ENCODE measurements at regions not wholly inside any gene's neighbourhood (a gene's known extent, or its start where the extent isn't known, plus 50 kb on each side); places are given as distances from the start of the nearest gene placed in this dataset.
"Not testable (repeated sequence)": the region's sequence is repeated elsewhere in the genome, so short reads cannot be mapped to it uniquely, and the experiment has no call there.

DNA sequence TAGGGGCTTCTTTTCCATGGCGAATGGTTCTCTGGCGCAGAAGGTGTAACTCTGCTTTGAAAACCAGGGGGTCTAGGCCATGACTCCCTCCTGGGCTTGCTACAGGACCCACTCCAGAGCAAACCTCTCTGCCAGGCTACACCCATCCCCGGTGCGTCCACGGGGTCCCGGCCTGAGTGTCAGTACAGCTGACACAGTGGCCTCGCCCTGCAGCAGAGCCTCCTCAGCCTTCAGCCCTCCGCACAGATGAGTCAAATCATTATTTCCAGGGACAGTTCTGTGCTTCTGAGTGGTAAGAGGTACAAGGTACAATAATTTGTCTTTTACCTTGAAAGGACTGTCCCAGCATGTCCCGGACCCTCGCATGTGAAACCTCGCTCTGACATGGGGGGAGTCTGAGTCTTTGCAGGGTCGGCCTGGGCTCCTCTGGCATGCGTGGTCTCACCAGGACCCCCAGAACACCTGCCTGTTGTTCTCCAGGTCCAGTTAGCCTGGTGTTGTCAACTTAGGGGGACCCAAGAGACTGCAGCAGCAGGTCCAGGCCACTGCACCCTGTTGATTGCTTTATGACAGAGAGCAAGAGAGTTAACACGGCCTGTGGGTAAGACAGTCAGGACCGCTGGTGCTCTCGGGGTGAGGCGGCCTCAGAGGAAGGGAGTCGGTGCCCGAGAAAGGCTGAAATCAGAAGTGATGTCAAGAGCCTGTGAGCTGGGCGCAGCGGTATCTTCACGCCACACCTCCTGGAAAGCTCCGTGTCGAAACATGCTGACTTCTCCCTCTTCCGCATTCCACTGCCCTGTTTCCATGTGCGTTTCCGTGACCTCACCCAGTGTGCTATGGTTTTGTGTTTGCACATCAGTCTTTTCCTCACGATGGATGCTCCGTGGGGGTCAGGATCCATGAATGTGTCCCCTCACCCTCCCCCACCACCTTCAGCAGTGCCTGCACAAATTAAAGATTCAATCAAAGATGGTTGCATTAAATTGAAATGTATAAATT is 340.1 kb downstream of the EIPR1 start:
- POLR2A ChIA-PET, result no interaction called here
- Mint-ChIP-seq H3K9me3 (no peaks in the 10 kb centered on the region), H3K4me1 (no peaks in the 10 kb centered on the region), H3K27me3 (no peaks in the 10 kb centered on the region), H3K27ac (no peak overlapping the region), H3K36me3 (ENCODE audit: low read depth) (no peaks in the 10 kb centered on the region), H3K4me3 (no peak overlapping the region)
- no peak for DNase-seq
- CTCF ChIA-PET, result interaction anchor here (0.6 kb wide), 1 partner anchor 234 kb away, joined by 3 read pairs; no protein-coding TSS in a partner anchor

DNA sequence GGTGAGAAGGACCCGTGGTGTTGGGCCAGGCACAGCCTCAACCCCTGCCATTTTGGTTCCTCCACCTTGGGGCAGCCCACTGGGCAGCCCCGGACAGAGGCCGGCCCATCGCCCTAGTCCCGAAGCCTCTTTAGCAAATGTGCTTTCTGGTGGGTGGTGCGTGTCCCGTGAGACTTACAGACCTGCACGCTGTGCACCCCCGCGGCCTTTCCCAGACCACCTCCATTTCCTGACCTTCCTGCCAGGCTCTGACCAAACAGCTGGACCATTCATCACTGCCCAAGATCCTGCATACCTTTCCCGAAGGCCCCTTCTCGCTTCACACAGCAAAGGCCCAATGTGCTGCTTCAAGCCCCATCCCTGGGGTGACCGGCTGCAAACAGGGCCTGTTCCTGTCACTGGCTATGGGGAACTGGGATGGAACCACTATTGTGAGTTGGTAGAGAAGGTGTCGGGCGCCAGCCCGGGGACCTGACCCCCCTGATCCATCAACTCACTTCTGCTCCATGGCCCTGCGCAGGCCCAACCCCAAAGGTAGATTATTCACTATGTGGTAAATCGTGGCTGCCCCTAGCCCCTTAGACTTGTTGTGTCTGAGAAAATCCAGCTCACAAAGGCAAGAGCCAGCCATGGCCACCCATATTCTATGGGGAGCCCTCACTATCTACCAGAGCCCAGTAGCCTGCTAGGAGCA is 341.0 kb downstream of the EIPR1 start:
- Mint-ChIP-seq H3K4me1 (no peaks in the 10 kb centered on the region), H3K27ac (no peak overlapping the region), H3K4me3 (no peak overlapping the region), H3K27me3 (no peaks in the 10 kb centered on the region), H3K9me3 (no peaks in the 10 kb centered on the region), H3K36me3 (ENCODE audit: low read depth) (no peaks in the 10 kb centered on the region)
- ChIA-PET CTCF (no interaction called here), POLR2A (no interaction called here)
- DNase-seq, result no peak

DNA sequence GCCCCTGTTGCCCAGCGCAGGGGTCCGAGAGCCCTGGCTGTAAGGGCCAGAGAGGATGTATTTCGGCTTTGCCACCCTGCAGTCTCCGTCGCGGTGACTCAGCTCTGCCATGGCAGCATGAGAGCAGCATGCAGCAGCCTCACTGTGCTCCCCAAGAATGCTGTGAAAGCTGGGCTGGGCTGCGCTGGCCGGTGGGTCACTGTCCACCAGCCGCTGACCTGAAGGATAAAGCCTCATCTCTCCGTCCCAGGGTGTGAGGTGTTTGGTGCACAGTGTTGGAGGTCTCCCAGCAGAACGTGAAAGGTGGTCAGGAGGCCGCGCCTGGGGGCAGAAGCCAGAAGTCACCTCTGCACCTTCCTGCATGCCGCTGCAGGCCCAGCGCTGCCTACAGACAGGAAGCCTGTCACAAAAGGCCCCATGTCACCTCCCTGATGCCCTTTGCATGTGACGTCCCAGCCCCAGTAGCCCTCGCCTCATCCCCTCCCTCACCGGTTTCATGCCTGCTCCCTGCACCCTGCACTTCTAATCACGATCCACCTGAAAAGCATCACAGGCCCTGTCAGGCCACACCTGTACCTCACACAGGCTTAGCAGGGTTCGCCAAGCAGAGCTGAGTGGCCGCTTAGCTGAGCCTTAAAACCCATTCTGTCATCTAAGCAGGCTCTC is 342.1 kb downstream of the EIPR1 start:
- Mint-ChIP-seq H3K4me1 (no peaks in the 10 kb centered on the region), H3K4me3 (no peak overlapping the region), H3K9me3 (no peaks in the 10 kb centered on the region), H3K36me3 (ENCODE audit: low read depth) (no peaks in the 10 kb centered on the region), H3K27ac (no peak overlapping the region), H3K27me3 (no peaks in the 10 kb centered on the region)
- CTCF ChIA-PET, result no interaction called here
- DNase-seq, result no peak
- POLR2A ChIA-PET, result no interaction called here

DNA sequence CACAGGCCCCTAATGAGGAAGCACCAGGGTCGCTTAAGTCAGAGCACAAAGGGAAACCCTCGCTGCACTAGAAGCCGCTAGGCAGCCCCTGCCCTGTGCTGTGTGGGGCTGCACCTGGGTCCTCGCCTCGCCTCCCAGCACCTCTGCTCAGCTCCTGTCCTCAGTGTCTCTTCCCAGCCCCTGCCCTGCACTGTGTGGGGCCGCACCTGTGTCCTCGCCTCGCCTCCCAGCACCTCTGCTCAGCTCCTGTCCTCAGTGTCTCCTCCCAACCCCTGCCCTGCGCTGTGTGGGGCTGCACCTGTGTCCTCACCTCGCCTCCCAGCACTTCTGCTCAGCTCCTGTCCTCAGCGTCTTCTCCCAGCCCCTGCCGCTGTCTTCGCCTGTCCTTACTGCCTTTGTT is 342.8 kb downstream of the EIPR1 start:
- CTCF ChIA-PET, result no interaction called here
- no peak overlapping the region for H3K27ac Mint-ChIP-seq

DNA sequence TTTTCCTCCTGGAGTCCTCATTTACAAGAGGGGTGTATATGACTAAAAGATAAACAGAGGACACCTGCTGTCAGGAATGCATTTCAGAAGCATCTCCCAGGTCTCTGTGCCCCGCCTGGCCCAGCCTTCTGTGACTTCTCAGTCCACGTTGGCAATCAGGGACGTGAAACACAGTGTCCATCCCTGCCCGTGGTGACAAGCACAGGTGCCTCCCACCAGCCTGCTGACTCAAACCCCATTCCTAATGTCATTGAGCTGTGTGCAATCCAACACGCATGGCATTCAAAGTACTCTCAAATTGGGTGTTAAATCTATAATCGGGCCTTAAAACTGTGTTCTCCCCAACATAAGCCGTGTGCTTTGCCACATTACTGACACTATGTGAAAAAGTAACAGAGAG is 343.2 kb downstream of the EIPR1 start:
- Mint-ChIP-seq H3K27me3 (no peaks in the 10 kb centered on the region), H3K27ac (no peak overlapping the region), H3K36me3 (ENCODE audit: low read depth) (no peaks in the 10 kb centered on the region), H3K4me3 (no peak overlapping the region), H3K9me3 (no peaks in the 10 kb centered on the region), H3K4me1 (no peaks in the 10 kb centered on the region)
- DNase-seq, result no peak
- CTCF ChIA-PET, result no interaction called here
- POLR2A ChIA-PET, result no interaction called here

More for the DNA sequence above, 342.8 kb downstream of the EIPR1 start:
- no peaks in the 10 kb centered on the region for H3K36me3 Mint-ChIP-seq (ENCODE audit: low read depth)
- DNase-seq, result no peak
- no peaks in the 10 kb centered on the region for H3K27me3 Mint-ChIP-seq
- no peaks in the 10 kb centered on the region for H3K4me1 Mint-ChIP-seq
- no peak overlapping the region for H3K4me3 Mint-ChIP-seq
- H3K9me3 Mint-ChIP-seq, result no peaks in the 10 kb centered on the region
- POLR2A ChIA-PET, result no interaction called here

DNA sequence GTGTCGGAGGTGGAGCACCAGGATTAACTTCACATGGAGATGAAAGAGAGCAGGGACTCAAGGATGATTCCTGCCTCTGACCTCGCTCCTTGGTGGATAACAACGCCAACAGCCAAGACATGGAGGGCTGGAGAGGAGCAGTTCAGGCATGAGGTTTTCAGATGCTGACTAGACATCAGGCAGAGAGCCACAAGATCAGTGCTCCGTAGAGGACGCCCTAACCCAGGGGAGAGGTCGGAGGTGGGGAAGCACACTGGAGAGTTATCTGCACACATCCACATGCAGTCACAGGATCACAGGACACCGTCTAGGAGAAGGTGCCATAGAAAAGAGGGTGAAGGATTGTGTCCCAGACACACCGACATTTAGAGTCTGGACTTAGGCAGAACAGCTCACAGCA is 344.3 kb downstream of the EIPR1 start:
- no peaks in the 10 kb centered on the region for H3K36me3 Mint-ChIP-seq (ENCODE audit: low read depth)
- POLR2A ChIA-PET, result no interaction called here
- no peaks in the 10 kb centered on the region for H3K27me3 Mint-ChIP-seq
- no peaks in the 10 kb centered on the region for H3K9me3 Mint-ChIP-seq
- no peak for DNase-seq
- no peak overlapping the region for H3K27ac Mint-ChIP-seq
- CTCF ChIA-PET, result no interaction called here
- no peaks in the 10 kb centered on the region for H3K4me1 Mint-ChIP-seq
- H3K4me3 Mint-ChIP-seq, result no peak overlapping the region

DNA sequence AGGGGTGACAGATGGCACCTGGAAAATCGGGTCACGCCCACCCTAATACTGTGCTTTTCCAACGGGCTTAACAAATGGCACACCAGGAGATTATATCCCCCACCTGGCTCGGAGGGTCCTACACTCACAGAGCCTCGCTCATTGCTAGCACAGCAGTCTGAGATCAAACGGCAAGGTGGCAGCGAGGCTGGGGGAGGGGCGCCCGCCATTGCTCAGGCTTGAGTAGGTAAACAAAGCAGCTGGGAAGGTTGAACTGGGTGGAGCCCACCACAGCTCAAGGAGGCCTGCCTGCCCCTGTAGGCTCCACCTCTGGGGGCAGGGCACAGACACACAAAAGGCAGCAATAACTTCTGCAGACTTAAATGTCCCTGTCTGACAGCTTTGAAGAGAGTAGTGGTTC is 346.8 kb downstream of the EIPR1 start:
- CTCF ChIA-PET; H3K36me3 Mint-ChIP-seq (ENCODE audit: low read depth); H3K4me3 Mint-ChIP-seq; DNase-seq; H3K4me1 Mint-ChIP-seq; POLR2A ChIA-PET; H3K27me3 Mint-ChIP-seq; H3K27ac Mint-ChIP-seq; H3K9me3 Mint-ChIP-seq: not testable (repeated sequence)

DNA sequence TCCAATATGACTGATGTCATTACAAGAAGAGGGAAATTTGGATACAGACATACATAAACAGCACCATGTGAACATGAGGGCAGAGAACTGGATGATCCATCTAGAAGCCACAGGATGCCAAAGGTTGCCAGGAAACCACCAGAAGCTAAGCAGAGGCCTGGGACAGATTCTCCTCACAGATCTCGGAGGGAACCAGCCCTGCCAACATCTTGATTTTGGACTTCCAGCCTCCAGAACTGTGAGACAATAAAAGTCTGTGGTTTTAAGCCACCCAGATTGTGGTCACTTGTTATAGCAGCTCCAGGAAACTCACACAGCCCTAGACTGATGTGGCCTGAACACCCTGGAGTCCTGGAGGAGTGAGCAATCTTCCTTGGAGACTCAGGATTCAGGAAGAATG is 351.6 kb downstream of the EIPR1 start:
- no peak for DNase-seq
- ChIA-PET POLR2A (no interaction called here), CTCF (no interaction called here)
- Mint-ChIP-seq H3K4me3 (no peak overlapping the region), H3K27ac (no peak overlapping the region), H3K4me1 (no peaks in the 10 kb centered on the region), H3K27me3 (no peaks in the 10 kb centered on the region), H3K9me3 (no peaks in the 10 kb centered on the region), H3K36me3 (ENCODE audit: low read depth) (no peaks in the 10 kb centered on the region)

DNA sequence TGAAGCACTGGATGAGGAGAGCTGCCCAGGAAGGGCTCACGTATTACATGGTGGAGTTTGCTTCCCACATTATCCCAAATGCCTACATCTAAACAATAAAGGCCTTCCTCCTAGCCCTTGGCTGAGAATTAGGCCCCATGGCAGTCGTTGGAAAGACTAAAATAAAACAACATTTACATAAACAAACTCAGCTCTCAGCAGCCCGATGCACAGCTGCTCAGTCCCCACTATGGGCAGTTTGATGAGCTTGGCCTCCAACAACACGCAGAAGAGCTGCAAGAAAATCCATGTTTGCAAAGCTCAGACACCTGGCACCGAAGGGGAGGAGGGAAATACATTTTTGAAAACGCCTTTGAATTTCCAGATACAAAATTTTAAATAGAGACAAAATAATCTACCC is 352.4 kb downstream of the EIPR1 start:
- DNase-seq, result no peak
- Mint-ChIP-seq H3K27ac (no peak overlapping the region), H3K9me3 (no peaks in the 10 kb centered on the region), H3K36me3 (ENCODE audit: low read depth) (no peaks in the 10 kb centered on the region), H3K27me3 (no peaks in the 10 kb centered on the region), H3K4me1 (no peaks in the 10 kb centered on the region), H3K4me3 (no peak overlapping the region)
- POLR2A ChIA-PET, result no interaction called here
- CTCF ChIA-PET, result no interaction called here

DNA sequence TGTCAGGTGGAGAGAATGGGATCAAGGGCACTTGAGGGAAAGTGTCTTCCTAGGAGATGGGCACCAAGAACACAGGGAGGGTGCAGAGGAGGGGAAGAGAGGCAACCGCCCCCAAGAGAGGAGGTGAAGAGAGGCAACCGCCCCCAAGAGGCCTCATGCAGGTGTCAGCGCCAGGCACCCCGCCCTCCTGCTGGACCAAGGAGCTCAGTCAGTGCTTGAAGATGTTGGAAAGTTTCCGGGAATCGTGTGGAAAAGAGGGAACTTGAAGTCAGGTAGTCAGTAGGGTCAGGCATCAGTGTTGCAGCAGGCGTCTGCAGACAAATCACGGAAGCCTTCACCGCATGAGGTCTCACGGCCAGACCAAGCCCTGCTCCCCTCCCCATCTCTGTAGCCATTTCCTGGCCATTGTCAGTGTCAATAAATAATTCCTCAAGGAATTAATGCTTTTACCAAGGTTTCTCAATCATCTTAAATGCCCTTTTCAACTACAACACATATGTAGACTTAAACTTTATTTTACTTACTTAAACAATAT is 353.1 kb downstream of the EIPR1 start:
- Mint-ChIP-seq H3K27me3 (no peaks in the 10 kb centered on the region), H3K4me3 (no peak overlapping the region), H3K9me3 (no peaks in the 10 kb centered on the region), H3K36me3 (ENCODE audit: low read depth) (no peaks in the 10 kb centered on the region), H3K27ac (no peak overlapping the region), H3K4me1 (no peaks in the 10 kb centered on the region)
- ChIA-PET POLR2A (no interaction called here), CTCF (no interaction called here)
- no peak for DNase-seq

DNA sequence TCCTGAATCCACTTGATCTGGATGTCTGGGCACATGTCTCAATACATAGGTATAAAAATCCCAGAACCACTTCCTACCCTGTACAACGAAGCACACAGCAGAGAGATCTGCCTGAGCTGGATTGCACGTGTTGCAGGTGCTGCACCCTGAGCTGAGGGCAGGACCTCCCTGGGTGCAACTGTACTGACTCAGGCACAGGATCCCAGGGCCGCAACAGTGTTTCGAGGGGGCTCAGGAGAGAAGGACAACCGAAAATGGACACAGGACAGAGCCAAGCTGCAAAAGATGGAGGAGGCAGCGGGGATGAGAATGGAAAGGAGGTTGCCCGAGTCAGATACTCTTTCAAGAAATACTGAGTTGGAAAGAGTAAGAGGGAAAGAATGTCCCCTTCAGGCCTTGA is 354.1 kb downstream of the EIPR1 start:
- no peaks in the 10 kb centered on the region for H3K27me3 Mint-ChIP-seq
- no peak overlapping the region for H3K4me3 Mint-ChIP-seq
- ChIA-PET CTCF (no interaction called here), POLR2A (no interaction called here)
- H3K4me1 Mint-ChIP-seq, result no peaks in the 10 kb centered on the region
- no peak for DNase-seq
- no peaks in the 10 kb centered on the region for H3K36me3 Mint-ChIP-seq (ENCODE audit: low read depth)
- no peak overlapping the region for H3K27ac Mint-ChIP-seq
- no peaks in the 10 kb centered on the region for H3K9me3 Mint-ChIP-seq

DNA sequence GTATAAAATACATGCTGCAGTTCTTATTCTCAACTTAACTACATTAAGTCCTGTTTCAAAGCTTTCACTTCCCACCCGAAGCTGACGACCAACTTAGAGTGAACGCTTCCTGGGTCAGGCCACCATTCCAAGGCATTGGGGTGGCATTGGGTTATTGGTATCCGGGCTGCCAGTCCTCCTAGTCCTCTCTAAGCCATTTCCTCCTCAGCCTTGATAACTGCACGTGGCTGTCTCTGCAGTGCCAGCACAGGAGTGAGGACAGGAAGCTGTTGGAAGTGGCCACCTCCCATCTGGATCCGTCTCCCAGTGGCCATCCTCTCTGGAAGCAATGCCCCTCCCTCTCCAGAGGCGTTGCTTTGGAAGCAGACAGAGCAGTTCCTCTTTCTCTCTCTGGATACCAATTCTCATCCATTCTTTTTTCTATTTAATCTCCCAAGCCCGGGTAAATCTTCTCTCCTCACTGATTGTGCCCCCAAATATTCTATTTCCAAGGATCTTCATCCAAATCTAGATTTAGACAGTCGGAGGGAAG is 354.7 kb downstream of the EIPR1 start:
- DNase-seq, result no peak
- Mint-ChIP-seq H3K4me3 (no peak overlapping the region), H3K9me3 (no peaks in the 10 kb centered on the region), H3K27ac (no peak overlapping the region), H3K4me1 (no peaks in the 10 kb centered on the region), H3K27me3 (no peaks in the 10 kb centered on the region), H3K36me3 (ENCODE audit: low read depth) (no peaks in the 10 kb centered on the region)
- ChIA-PET CTCF (no interaction called here), POLR2A (no interaction called here)

DNA sequence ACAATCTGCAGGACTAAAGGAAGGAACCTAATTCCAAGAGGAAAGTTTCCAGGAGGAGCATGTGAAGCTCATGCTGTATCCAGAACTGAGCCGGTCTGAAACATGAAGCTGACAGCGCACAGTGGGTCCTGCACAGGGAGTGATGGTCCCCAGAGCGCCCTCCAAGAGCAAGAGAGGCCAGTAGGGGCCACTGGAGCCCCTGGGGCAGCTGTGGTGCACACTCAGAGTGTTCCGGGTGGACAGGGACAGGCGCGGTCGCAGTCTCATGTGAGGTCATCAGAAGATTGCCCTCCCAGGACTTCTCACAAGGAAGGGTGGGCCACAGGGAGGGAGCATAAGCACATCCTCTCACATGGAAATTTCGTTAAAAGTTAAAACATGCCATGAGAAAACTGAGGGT is 355.9 kb downstream of the EIPR1 start:
- H3K27me3 Mint-ChIP-seq, result no peaks in the 10 kb centered on the region
- DNase-seq, result no peak
- H3K9me3 Mint-ChIP-seq, result no peaks in the 10 kb centered on the region
- ChIA-PET CTCF (no interaction called here), POLR2A (no interaction called here)
- H3K4me3 Mint-ChIP-seq, result no peak overlapping the region
- no peak overlapping the region for H3K27ac Mint-ChIP-seq
- H3K4me1 Mint-ChIP-seq, result no peaks in the 10 kb centered on the region
- no peaks in the 10 kb centered on the region for H3K36me3 Mint-ChIP-seq (ENCODE audit: low read depth)

Measured in activated CD4-positive, alpha-beta T cell treated with anti-CD3 and anti-CD28 coated beads, Interleukin-2, amount 10 ng/mL, durations not matched to agents 7 days and 5 days (primary cell).